ENCODE measurements at regions not wholly inside any gene's neighbourhood (a gene's known extent, or its start where the extent isn't known, plus 50 kb on each side); places are given as distances from the start of the nearest gene placed in this dataset.

DNA sequence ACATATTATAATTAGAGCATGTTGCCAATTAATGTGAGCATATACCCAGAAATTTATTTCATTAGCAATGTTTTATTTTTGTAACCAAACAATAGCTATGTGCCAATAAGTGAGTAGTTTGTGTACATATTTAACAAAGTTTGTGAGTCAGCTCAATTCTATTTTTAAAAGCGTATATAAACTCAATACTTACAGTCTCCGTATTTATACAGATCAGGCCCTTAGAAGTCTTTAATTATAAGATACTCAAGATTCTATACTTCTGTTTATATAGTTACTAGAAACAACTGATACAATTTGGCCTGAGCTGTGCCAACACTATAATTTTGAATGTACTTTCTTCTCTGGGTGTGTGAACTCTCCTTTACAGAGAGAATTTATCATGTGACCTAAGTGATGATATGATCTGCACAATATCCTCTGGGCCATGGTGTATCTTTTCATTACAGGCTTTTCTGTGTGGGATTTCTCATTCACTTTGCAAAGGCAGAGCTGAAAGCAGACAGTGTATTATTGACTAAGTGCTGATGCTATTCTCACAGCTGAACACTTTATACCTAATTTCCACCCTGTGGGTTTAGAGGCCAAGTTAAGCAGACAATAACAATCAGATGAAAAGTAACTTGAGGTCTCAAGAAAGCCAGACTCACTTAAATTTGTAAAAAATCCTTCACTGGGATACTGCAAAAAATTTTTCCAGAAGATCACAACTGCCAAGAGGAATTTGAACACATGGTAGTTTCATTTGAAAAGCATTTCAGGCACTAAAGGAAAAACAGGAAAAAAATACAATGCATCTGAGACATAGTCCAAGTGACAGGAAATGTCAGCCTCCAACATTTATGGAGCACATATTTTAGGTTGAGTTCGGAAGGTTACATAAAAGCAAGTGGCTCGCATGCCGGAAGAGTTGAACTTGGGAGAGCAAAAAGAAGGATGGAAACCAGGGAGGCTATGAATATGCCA lies 277.9 kb upstream of the SEMA6D start:
- H3K9me3 Mint-ChIP-seq (ENCODE audit: low read depth), result peaks cover 7% of the 10 kb centered on the region
- H3K4me1 Mint-ChIP-seq (ENCODE audit: low read depth), result no peaks in the 10 kb centered on the region
- no peak overlapping the region for H3K27ac Mint-ChIP-seq
- no peaks in the 10 kb centered on the region for H3K36me3 Mint-ChIP-seq
- H3K4me3 Mint-ChIP-seq, result no peak overlapping the region
- no peaks in the 10 kb centered on the region for H3K27me3 Mint-ChIP-seq

DNA sequence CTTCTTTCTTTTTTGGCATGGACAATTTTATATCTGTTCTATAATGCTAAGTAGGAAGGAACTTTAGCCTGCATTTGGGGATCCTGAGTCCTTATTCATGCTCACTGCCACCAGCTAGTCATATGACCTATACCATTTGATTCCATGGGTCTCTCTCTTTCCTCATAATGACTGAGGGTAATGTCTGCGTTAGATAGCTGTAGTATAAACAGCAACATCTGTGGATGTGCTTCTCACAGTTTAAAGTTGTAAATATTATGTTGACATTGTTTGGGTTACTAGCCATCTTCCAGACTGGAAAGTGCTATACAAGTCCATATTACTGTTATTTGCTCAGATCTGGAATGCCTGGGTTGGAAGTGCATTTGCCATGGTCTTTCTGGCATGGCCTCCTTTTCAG lies 274.9 kb upstream of the SEMA6D start:
- H3K9me3 Mint-ChIP-seq (ENCODE audit: low read depth), result peaks cover 7% of the 10 kb centered on the region
- no peaks in the 10 kb centered on the region for H3K27me3 Mint-ChIP-seq
- H3K4me1 Mint-ChIP-seq (ENCODE audit: low read depth), result no peaks in the 10 kb centered on the region
- H3K27ac Mint-ChIP-seq, result no peak overlapping the region
- no peaks in the 10 kb centered on the region for H3K36me3 Mint-ChIP-seq
- H3K4me3 Mint-ChIP-seq, result no peak overlapping the region

DNA sequence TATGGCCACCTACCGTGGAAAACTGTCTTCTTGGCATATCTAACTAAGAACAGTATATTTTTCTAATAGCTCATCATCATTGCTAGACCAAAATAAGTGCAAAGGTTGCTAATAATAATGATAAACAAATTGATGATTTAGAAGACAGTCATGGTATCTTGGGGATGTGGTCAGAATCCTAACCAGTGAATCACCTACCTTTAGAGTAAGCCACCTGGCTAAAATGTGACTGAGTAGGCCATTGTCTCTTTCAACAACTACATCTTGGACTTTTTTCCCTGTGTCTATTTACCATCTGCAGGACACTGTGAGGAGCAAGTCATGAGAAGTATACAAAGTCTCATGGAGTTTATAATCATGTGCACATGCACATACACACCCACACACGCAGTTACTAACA lies 273.5 kb upstream of the SEMA6D start:
- Mint-ChIP-seq H3K27ac (no peak overlapping the region), H3K36me3 (no peaks in the 10 kb centered on the region), H3K27me3 (peaks cover under 1% of the 10 kb centered on the region), H3K4me3 (no peak overlapping the region), H3K9me3 (ENCODE audit: low read depth) (peaks cover 7% of the 10 kb centered on the region), H3K4me1 (ENCODE audit: low read depth) (no peaks in the 10 kb centered on the region)

DNA sequence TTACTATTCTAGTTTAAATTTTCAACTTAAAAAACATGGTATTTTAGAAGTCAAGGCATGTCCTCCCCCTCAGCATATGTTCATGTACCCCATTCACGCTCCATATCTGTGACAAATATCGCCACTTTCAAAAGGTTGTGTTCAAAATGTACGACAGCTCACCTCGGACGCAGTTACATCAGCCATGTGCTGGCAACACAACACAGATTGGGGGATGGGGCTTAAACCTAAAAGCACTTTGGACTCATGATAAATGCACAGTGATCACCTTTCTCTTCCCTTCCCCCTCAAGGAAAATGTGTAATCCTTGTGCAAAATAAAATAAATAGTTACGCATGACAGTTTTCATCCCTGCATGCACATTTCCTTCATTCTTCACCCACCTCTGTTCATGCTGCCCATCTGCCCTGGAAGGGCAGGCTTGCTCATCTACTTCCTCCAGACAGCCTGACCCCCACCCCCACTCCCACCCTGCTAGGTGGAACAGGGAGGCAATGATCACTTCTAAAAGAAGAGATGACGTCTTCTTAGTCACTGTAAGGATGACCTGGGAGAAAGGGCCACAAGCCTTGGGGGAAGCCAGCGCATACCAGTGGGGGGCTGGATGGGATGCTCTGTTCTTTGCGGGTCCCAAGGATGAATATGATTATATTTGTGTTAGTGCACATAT lies 271.4 kb upstream of the SEMA6D start:
- Mint-ChIP-seq H3K36me3 (no peaks in the 10 kb centered on the region), H3K4me3 (no peak overlapping the region), H3K9me3 (ENCODE audit: low read depth) (no peaks in the 10 kb centered on the region), H3K27ac (no peak overlapping the region), H3K4me1 (ENCODE audit: low read depth) (no peaks in the 10 kb centered on the region), H3K27me3 (peaks cover 3% of the 10 kb centered on the region)

DNA sequence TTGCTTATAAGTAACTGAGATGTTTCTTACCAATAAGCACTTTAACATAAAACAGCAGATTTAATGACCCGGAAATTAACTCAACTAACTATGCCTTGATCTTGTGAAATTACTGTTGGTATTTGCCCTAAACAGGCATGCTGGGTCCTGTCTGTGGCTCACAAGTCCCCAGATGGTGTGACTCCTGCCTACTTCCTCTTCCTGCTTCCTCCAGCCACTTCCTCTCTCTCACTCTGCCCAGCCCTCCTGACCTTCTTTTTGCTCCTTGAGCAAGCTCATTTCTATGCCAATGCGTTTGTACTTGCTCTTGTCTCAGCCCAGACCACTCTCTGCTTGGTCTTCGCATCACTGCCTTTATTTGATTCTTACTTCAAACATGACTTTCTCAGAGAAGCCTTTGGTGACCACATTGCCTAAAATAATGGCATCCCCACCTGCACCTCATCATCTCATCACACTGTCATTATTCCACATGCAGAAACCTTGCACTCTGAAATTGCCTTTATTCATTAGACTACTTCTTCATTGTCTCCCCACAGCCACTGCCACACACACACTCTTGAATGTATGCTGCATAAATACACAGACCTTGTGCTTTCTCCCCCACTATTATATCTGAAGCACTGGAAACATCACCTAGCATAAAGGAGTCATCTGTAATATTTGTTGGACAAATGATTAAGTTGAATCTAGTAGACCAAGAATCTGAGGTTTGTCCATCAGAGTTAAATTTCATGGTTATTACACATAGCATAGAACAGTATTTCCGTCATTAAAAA lies 256.3 kb upstream of the SEMA6D start:
- Mint-ChIP-seq H3K9me3 (ENCODE audit: low read depth) (peaks cover 6% of the 10 kb centered on the region), H3K36me3 (no peaks in the 10 kb centered on the region), H3K4me1 (ENCODE audit: low read depth) (no peaks in the 10 kb centered on the region), H3K4me3 (no peak overlapping the region), H3K27me3 (peaks cover 2% of the 10 kb centered on the region), H3K27ac (no peak overlapping the region)

DNA sequence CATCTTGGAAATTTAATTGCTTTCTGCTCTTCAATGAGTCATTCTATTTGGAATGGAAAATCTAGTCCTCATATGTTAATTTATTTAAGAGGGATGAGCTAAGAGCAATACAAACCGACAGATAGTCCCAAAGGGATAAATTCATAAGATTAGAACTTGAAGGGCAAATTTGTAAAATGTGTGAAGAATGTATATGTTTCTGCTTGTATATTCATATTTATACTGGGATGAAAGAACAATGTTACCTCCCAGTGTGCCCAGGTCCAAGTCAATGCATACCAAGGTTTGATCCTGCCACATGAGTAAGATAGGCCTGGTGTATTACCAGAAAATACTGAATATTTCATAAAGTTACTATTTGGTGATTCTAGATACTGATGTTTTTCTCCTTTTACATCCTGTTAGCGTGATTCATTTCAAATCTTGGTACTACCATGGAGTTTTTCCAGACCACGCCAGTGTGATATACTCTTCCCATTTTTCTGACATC lies 255.6 kb upstream of the SEMA6D start:
- H3K27me3 Mint-ChIP-seq, result peaks cover 2% of the 10 kb centered on the region
- peaks cover 6% of the 10 kb centered on the region for H3K9me3 Mint-ChIP-seq (ENCODE audit: low read depth)
- no peak overlapping the region for H3K27ac Mint-ChIP-seq
- H3K4me1 Mint-ChIP-seq (ENCODE audit: low read depth), result no peaks in the 10 kb centered on the region
- no peak overlapping the region for H3K4me3 Mint-ChIP-seq
- no peaks in the 10 kb centered on the region for H3K36me3 Mint-ChIP-seq

DNA sequence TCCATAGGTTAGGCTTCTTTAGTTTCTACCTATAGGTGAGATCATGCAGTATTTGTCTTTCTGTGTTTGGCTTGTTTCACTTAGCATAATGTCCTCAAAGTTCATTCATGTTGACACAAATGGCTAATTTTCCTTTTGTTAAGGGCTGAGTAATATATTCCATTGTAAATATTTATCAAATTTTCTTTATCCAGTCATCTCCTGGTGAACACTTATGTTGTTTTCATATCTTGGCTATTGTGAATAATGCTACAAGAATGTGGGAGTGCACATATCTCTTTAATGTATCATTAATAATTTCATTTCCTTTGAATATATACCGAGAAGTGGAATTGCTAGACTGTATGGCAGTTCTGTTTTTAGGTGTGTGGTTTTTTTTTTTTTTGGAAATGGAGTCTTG lies 250.9 kb upstream of the SEMA6D start:
- no peaks in the 10 kb centered on the region for H3K9me3 Mint-ChIP-seq (ENCODE audit: low read depth)
- H3K4me1 Mint-ChIP-seq (ENCODE audit: low read depth), result no peaks in the 10 kb centered on the region
- no peak overlapping the region for H3K4me3 Mint-ChIP-seq
- no peaks in the 10 kb centered on the region for H3K27me3 Mint-ChIP-seq
- no peaks in the 10 kb centered on the region for H3K36me3 Mint-ChIP-seq
- H3K27ac Mint-ChIP-seq, result no peak overlapping the region

DNA sequence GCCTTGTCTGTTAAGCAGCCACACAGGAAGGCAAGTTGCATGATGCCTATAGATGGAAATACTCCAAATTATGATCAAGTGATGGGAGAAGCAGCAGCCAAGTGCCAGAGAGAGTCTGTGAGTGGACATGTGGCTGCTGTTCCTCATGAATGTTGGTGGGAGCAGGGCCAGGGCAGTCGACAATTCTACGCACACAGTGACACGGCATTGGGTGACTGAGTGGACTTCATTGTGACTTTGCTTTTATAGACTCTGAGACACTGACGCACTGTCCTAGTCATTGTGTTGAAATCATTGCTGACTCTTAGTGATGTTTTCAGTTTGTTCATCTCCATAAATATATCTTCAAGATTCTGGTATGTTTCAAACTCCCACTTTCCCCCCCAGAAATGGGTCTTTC lies 246.3 kb upstream of the SEMA6D start:
- Mint-ChIP-seq H3K27ac (no peak overlapping the region), H3K9me3 (ENCODE audit: low read depth) (no peaks in the 10 kb centered on the region), H3K4me1 (ENCODE audit: low read depth) (no peaks in the 10 kb centered on the region), H3K27me3 (no peaks in the 10 kb centered on the region), H3K36me3 (no peaks in the 10 kb centered on the region), H3K4me3 (no peak overlapping the region)

DNA sequence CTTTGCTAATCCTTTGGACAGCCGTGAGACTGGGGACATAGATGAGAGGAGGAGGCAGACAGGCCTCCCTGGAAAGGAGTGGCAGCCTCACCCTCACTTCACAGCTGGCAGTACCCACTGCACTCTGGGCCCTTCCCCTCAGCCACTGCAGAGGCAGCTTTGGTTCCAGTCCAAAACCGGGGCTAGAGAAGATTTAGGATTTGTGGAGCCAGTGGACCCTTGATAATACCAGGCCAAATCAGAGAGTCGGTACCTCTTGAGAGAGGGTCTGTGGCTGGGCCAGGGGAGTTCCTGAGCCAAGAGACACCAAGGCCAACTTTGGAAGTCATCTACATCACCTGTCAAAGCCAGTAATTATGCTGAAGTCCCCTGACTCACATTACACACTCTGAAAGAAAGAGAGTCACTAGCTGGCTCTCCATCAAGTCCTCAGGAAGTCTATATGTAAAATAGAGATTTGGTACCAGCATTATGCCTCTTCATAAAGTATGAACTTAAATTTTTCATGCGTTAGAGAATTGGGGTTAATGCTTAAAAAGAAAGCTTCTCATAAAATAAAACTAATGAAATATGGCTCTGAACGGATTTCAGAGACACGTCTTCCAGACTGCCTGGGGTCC lies 244.1 kb upstream of the SEMA6D start:
- Mint-ChIP-seq H3K36me3 (no peaks in the 10 kb centered on the region), H3K4me3 (no peak overlapping the region), H3K9me3 (ENCODE audit: low read depth) (no peaks in the 10 kb centered on the region), H3K4me1 (ENCODE audit: low read depth) (no peaks in the 10 kb centered on the region), H3K27ac (no peak overlapping the region), H3K27me3 (no peaks in the 10 kb centered on the region)

DNA sequence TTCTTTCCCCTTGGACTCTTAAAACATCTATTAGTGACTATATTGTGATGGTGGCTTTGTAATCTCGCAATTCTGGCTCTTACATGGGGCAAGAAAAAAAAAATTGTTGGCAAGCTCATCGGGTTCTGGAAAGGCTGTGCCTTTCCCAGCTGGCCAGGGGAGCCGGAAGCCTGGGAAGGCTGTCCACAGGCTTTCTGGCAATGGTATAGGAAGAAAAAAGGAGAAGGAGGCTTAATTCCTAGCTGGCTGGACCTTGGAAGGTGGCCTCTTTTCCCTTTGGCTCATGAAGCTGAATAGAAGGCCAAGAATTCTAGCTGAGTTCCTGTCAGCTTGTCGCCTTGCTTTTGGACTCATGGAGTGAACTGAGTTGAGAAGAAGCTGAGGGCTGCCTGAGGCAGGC lies 243.5 kb upstream of the SEMA6D start:
- Mint-ChIP-seq H3K27ac (no peak overlapping the region), H3K9me3 (ENCODE audit: low read depth) (no peaks in the 10 kb centered on the region), H3K27me3 (no peaks in the 10 kb centered on the region), H3K4me3 (no peak overlapping the region), H3K36me3 (no peaks in the 10 kb centered on the region), H3K4me1 (ENCODE audit: low read depth) (no peaks in the 10 kb centered on the region)

DNA sequence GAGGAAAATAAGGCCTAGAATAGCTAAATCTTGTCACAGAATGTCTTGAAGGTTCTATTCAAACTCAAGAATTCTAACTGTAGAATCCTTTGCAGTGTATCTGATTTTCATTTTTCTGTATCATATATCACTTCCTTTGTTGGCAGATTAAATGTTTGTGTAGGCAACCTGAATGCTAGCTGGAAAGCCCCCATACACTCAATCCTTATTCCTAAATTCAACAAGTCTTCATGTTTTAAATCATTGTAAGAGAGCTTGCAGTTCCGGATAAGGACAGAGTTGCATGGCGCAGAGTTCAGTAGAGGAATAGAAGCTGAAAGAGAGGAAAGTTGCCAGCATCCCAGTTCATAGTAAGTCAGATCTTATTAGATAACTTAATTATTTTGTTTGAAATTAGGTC lies 242.0 kb upstream of the SEMA6D start:
- Mint-ChIP-seq H3K27ac (no peak overlapping the region), H3K4me1 (ENCODE audit: low read depth) (no peaks in the 10 kb centered on the region), H3K36me3 (no peaks in the 10 kb centered on the region), H3K9me3 (ENCODE audit: low read depth) (no peaks in the 10 kb centered on the region), H3K4me3 (no peak overlapping the region), H3K27me3 (no peaks in the 10 kb centered on the region)

DNA sequence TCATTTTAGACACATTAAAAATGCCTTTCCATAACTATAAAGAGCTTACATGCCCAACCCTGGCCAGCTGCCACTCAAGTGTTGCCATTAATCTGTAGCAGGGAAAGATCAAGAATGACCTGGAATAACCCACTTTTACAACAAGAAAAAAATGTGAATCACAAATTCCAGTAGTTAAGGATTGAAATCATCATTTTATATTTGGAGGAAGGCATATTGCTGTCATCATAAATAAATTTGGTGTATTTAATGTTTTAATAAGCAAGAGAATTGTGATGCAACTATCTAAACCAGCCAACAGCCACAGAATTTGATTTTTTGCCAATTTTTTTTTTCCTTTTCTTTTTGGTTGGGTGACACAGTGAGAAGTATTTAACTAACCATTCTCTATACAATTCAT lies 240.0 kb upstream of the SEMA6D start:
- H3K27me3 Mint-ChIP-seq, result no peaks in the 10 kb centered on the region

DNA sequence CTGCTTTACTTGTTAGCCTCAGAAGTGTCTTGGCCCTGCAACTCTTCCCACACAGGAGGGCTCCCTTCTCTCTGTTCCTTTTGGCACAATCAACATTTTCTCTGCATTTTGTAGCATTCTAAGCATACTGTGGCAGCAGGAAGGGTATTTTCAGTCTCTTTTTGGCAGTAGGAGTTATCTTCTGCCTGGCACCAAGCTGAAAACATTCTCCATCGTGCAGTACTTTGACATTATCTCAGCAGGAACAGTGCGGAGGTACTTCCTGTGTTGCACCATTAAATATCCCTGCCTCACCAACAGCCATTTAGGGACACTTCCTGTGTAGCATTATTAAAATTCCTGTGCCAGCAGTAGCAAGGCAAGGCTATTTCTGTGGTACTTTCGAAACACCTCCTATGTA lies 233.2 kb upstream of the SEMA6D start:
- Mint-ChIP-seq H3K9me3 (ENCODE audit: low read depth) (no peaks in the 10 kb centered on the region), H3K27me3 (peaks cover 5% of the 10 kb centered on the region), H3K36me3 (no peaks in the 10 kb centered on the region), H3K4me3 (no peak overlapping the region), H3K4me1 (ENCODE audit: low read depth) (no peaks in the 10 kb centered on the region), H3K27ac (no peak overlapping the region)

More for the DNA sequence above, 240.0 kb upstream of the SEMA6D start:
- H3K9me3 Mint-ChIP-seq (ENCODE audit: low read depth), result no peaks in the 10 kb centered on the region
- no peak overlapping the region for H3K27ac Mint-ChIP-seq
- H3K36me3 Mint-ChIP-seq, result no peaks in the 10 kb centered on the region
- no peaks in the 10 kb centered on the region for H3K4me1 Mint-ChIP-seq (ENCODE audit: low read depth)
- no peak overlapping the region for H3K4me3 Mint-ChIP-seq

DNA sequence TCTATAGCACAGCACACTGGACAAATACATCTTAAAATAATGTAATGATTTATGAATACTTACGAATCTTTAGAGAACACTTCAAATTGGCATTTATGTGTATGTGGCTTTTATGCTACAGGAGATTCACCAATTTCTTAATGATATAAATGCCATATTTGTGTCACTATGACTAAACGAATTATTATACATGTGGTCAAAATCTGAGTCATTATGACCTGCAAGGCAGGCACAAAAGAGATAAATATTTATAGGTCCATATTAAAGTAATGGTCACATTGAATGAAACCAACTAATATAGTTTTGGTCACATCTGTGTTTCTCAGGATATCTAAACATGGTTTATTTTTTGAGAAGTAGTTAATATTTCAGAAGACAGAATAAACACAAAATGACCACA lies 232.3 kb upstream of the SEMA6D start:
- H3K9me3 Mint-ChIP-seq (ENCODE audit: low read depth), result no peaks in the 10 kb centered on the region
- H3K27me3 Mint-ChIP-seq, result peaks cover 5% of the 10 kb centered on the region
- no peaks in the 10 kb centered on the region for H3K36me3 Mint-ChIP-seq
- H3K4me3 Mint-ChIP-seq, result no peak overlapping the region
- H3K27ac Mint-ChIP-seq, result no peak overlapping the region
- H3K4me1 Mint-ChIP-seq (ENCODE audit: low read depth), result no peaks in the 10 kb centered on the region

Measured in activated naive CD8-positive, alpha-beta T cell (primary cell).